Hepatocyte (in vitro differentiated cells): ENCODE measurements at regions not wholly inside any gene's neighbourhood (a gene's known extent, or its start where the extent isn't known, plus 50 kb on each side); places are given as distances from the start of the nearest gene placed in this dataset.
A peak's percentile ranks its signal among the peaks of the same experiment; 100 is the strongest.

Source experiments
- DNase-seq: peaks from one replicate; pipeline ENCODE4 v3.0.0-alpha.2; 2016; ENCODE audit warnings: low spot score
- H2AFZ ChIP-seq: fragments of 200-600 bp; sonication (generic); 2 replicates; pipeline ENCODE4 v1.6.0; 2016; ENCODE audit warnings: antibody characterized with exemption, mild to moderate bottlenecking
- H3K27ac ChIP-seq: fragments of 200-600 bp; sonication (generic); 2 replicates; pipeline ENCODE4 v1.5.1; 2016; ENCODE audit warnings: mild to moderate bottlenecking
- H3K27me3 ChIP-seq: fragments of 200-600 bp; sonication (generic); 2 replicates; pipeline ENCODE4 v1.6.1; 2016
- H3K36me3 ChIP-seq: fragments of 200-600 bp; sonication (generic); replicated peaks from 2 replicates; pipeline ENCODE4 v1.5.1; 2016; ENCODE audit warnings: low read depth; ENCODE audit not compliant: insufficient read depth
- H3K4me1 ChIP-seq: fragments of 200-600 bp; sonication (generic); 2 replicates; pipeline ENCODE4 v1.5.1; 2016; ENCODE audit warnings: mild to moderate bottlenecking, moderate library complexity; ENCODE audit not compliant: insufficient read depth
- H3K4me2 ChIP-seq: fragments of 200-600 bp; sonication (generic); 2 replicates; pipeline ENCODE4 v1.6.0; 2016
- H3K4me3 ChIP-seq: fragments of 200-600 bp; sonication (generic); 2 replicates; pipeline ENCODE4 v1.5.1; 2016; ENCODE audit warnings: mild to moderate bottlenecking
- H3K79me2 ChIP-seq: fragments of 200-600 bp; sonication (generic); 2 replicates; pipeline ENCODE4 v1.6.0; 2017; ENCODE audit warnings: mild to moderate bottlenecking
- H3K9me2 ChIP-seq: fragments of 200-600 bp; sonication (generic); replicated peaks from 2 replicates; pipeline ENCODE4 v1.6.0; 2017; ENCODE audit warnings: mild to moderate bottlenecking; ENCODE audit not compliant: insufficient read depth
- H3K9me3 ChIP-seq: fragments of 200-600 bp; sonication (generic); 2 replicates; pipeline ENCODE4 v1.5.1; 2016; ENCODE audit warnings: low read depth, mild to moderate bottlenecking
- H4K20me1 ChIP-seq: fragments of 200-600 bp; sonication (generic); 2 replicates; pipeline ENCODE4 v1.6.0; 2016; ENCODE audit warnings: mild to moderate bottlenecking; ENCODE audit not compliant: insufficient read depth, poor library complexity, severe bottlenecking
- CTCF ChIP-seq: fragments of 200-600 bp; sonication (generic); IDR thresholded peaks from 2 replicates; pipeline ENCODE4 v1.5.1; 2016; ENCODE audit warnings: antibody characterized with exemption, mild to moderate bottlenecking; ENCODE audit not compliant: poor library complexity
- EZH2 ChIP-seq: fragments of 200-600 bp; sonication (generic); IDR thresholded peaks from 2 replicates; pipeline ENCODE4 v1.6.1; 2016; ENCODE audit warnings: antibody characterized with exemption, mild to moderate bottlenecking, borderline replicate concordance
- EZH2phosphoT487 ChIP-seq: fragments of 200-600 bp; sonication (generic); IDR thresholded peaks from one replicate; pipeline ENCODE4 v1.6.1; 2018; ENCODE audit warnings: antibody characterized with exemption, mild to moderate bottlenecking, low read depth, moderate library complexity; ENCODE audit not compliant: unreplicated experiment, severe bottlenecking
- WGBS: methylation state at CpG from one replicate; pipeline ENCODE4 v1.1.6; 2016; ENCODE audit warnings: low lambda C conversion rate; ENCODE audit errors: missing lambda C conversion rate; 5-methylcytosine and 5-hydroxymethylcytosine counted together

- Histone ChIP-seq H3K27ac (no peak overlapping the region), H3K79me2 (no peaks in the 10 kb centered on the region), H3K4me1 (peaks cover 19% of the 10 kb centered on the region), H3K27me3 (no peaks in the 10 kb centered on the region), H4K20me1 (no peaks in the 10 kb centered on the region), H3K9me2 (no peaks in the 10 kb centered on the region), H2AFZ (no peak overlapping the region), H3K36me3 (no peaks in the 10 kb centered on the region), H3K4me3 (no peak overlapping the region), H3K4me2 (no peak overlapping the region), H3K9me3 (no peaks in the 10 kb centered on the region)
- TF ChIP-seq CTCF (no peak), EZH2 (no peak), EZH2phosphoT487 (no peak)
- WGBS = 87% methylated on average over 16 of the region's 16 CpGs
- DNase-seq = no peak
Observed at GRCh38 chr1:234550341-234551031, 59.5 kb downstream of the IRF2BP2 start.

- no peaks in the 10 kb centered on the region for H3K36me3 ChIP-seq
- no peak overlapping the region for H3K4me2 ChIP-seq
- H2AFZ ChIP-seq = no peak overlapping the region
- no peak overlapping the region for H3K27ac ChIP-seq
- H4K20me1 ChIP-seq = no peaks in the 10 kb centered on the region
- no peak overlapping the region for H3K4me3 ChIP-seq
- no peaks in the 10 kb centered on the region for H3K27me3 ChIP-seq
- no peaks in the 10 kb centered on the region for H3K79me2 ChIP-seq
- 94% methylated on average over 10 of the region's 10 CpGs for whole genome bisulfite sequencing
- H3K4me1 ChIP-seq = peaks cover 28% of the 10 kb centered on the region
- no peaks in the 10 kb centered on the region for H3K9me2 ChIP-seq
- H3K9me3 ChIP-seq = no peaks in the 10 kb centered on the region
- TF ChIP-seq EZH2 = no peak
- no peak for TF ChIP-seq EZH2phosphoT487
- no peak for TF ChIP-seq CTCF
- no peak for DNase-seq
Observed at GRCh38 chr1:234549447-234550021, 60.4 kb downstream of the IRF2BP2 start.

- DNase-seq = no peak
- 73% methylated on average over 6 of the region's 6 CpGs for WGBS
- H2AFZ ChIP-seq = no peak overlapping the region
Observed at GRCh38 chr1:234546890-234547788, 62.8 kb downstream of the IRF2BP2 start.

GRCh38 chr1:234546387-234546704 lies 63.6 kb downstream of the IRF2BP2 start:
- no peak for DNase-seq
- Histone ChIP-seq H3K9me3 (no peaks in the 10 kb centered on the region), H3K79me2 (no peaks in the 10 kb centered on the region), H3K27ac (peak overlapping the region; percentile 93), H3K4me2 (peak overlapping the region; percentile 31), H3K36me3 (no peaks in the 10 kb centered on the region), H3K4me1 (peaks cover 39% of the 10 kb centered on the region), H3K9me2 (no peaks in the 10 kb centered on the region), H2AFZ (no peak overlapping the region), H3K27me3 (no peaks in the 10 kb centered on the region), H3K4me3 (no peak overlapping the region), H4K20me1 (no peaks in the 10 kb centered on the region)
- 88% methylated on average over 7 of the region's 7 CpGs for WGBS
- TF ChIP-seq EZH2phosphoT487 (no peak), CTCF (no peak), EZH2 (no peak)

More at GRCh38 chr1:234546890-234547788, 62.8 kb downstream of the IRF2BP2 start:
- no peak overlapping the region for H3K4me2 ChIP-seq
- no peaks in the 10 kb centered on the region for H4K20me1 ChIP-seq
- H3K36me3 ChIP-seq = no peaks in the 10 kb centered on the region
- no peaks in the 10 kb centered on the region for H3K27me3 ChIP-seq
- TF ChIP-seq EZH2phosphoT487 = no peak
- no peak for TF ChIP-seq EZH2
- H3K9me2 ChIP-seq = no peaks in the 10 kb centered on the region
- H3K79me2 ChIP-seq = no peaks in the 10 kb centered on the region
- H3K9me3 ChIP-seq = no peaks in the 10 kb centered on the region
- no peak overlapping the region for H3K4me3 ChIP-seq
- H3K27ac ChIP-seq = peak overlapping the region; percentile 93
- peaks cover 39% of the 10 kb centered on the region for H3K4me1 ChIP-seq
